Peyer's patch (tissue), 4 donors: ENCODE measurements at regions not wholly inside any gene's neighbourhood (a gene's known extent, or its start where the extent isn't known, plus 50 kb on each side); places are given as distances from the start of the nearest gene placed in this dataset.

Experiments
- POLR2A ChIP-seq, 2 donors: fragments of 450-650 bp; IDR thresholded peaks; one replicate each; pipeline ENCODE4 v1.5.1; 2017; ENCODE audit warnings: antibody characterized with exemption in 2 of 2, mild to moderate bottlenecking in 2 of 2, moderate library complexity in 2 of 2
- TF ChIP-seq, protein P1 (sequence below), 6 experiments: fragments of 450-650 bp in 4 of 6; fragments of 200-600 bp in 2 of 6; sonication (generic) in 1 of 6; IDR thresholded peaks; one replicate each; pipeline ENCODE4 v1.5.1; 2017 to 2019; ENCODE audit warnings: antibody characterized with exemption in 6 of 6, mild to moderate bottlenecking in 3 of 6, moderate library complexity in 1 of 6

DNA sequence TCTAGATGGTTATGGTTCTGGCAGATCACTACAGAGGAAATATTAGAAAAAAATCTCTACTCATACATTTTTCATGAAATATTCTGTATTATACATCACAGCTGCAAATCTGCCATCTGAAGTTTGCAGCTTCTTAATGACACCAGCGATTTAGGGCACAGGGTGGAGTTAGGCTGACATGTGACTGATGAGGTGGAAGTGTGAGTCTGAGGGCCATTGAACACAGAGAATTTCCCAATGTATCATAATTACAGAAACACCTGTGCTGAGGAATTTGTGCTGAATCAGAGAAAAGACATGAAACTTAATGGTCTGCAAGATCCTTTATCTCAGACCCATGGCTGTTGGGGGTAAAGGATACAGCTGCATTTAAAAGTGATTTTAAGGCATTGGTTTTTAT lies 2025.6 kb upstream of the AGA start:
- TF ChIP-seq POLR2A (IDR thresholded peaks at IDR 0.05) = no peak
- TF ChIP-seq, protein P1, sequence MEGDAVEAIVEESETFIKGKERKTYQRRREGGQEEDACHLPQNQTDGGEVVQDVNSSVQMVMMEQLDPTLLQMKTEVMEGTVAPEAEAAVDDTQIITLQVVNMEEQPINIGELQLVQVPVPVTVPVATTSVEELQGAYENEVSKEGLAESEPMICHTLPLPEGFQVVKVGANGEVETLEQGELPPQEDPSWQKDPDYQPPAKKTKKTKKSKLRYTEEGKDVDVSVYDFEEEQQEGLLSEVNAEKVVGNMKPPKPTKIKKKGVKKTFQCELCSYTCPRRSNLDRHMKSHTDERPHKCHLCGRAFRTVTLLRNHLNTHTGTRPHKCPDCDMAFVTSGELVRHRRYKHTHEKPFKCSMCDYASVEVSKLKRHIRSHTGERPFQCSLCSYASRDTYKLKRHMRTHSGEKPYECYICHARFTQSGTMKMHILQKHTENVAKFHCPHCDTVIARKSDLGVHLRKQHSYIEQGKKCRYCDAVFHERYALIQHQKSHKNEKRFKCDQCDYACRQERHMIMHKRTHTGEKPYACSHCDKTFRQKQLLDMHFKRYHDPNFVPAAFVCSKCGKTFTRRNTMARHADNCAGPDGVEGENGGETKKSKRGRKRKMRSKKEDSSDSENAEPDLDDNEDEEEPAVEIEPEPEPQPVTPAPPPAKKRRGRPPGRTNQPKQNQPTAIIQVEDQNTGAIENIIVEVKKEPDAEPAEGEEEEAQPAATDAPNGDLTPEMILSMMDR (IDR thresholded peaks at IDR 0.05) = no peak
